HL-60 (cell line): ENCODE measurements at regions not wholly inside any gene's neighbourhood (a gene's known extent, or its start where the extent isn't known, plus 50 kb on each side); places are given as distances from the start of the nearest gene placed in this dataset.

Source experiments
- DNase-seq, 2 experiments: peaks; one replicate each; pipeline ENCODE4 v3.0.0-alpha.2; 2010 to 2020; ENCODE audit warnings: low read depth in 1 of 2, low spot score in 1 of 2
- H3K27ac ChIP-seq: fragments of 250-450 bp; sonication (Bioruptor Pico); replicated peaks from 2 replicates; pipeline ENCODE4 v1.5.1; 2020; ENCODE audit warnings: mild to moderate bottlenecking, moderate library complexity
- H3K27me3 ChIP-seq: fragments of 250-450 bp; sonication (Bioruptor Pico); 2 replicates; pipeline ENCODE4 v1.5.1; 2021; ENCODE audit warnings: mild to moderate bottlenecking, moderate library complexity; ENCODE audit not compliant: insufficient read depth, poor library complexity, severe bottlenecking
- H3K4me3 ChIP-seq: replicated peaks from 2 replicates; pipeline ENCODE4 v1.5.1; 2011; ENCODE audit warnings: mild to moderate bottlenecking, control low read depth, low read length; ENCODE audit not compliant: insufficient read depth
- GABPA ChIP-seq: IDR thresholded peaks from 2 replicates; pipeline ENCODE4 v1.6.1; 2012; ENCODE audit warnings: low read depth
- POLR2AphosphoS5 ChIP-seq: IDR thresholded peaks from 2 replicates; pipeline ENCODE4 v1.6.1; 2012; ENCODE audit warnings: low read depth
- SPI1 ChIP-seq: IDR thresholded peaks from 2 replicates; pipeline ENCODE4 v1.6.1; 2012; ENCODE audit warnings: low read depth, mild to moderate bottlenecking, borderline replicate concordance
- TF ChIP-seq, protein P1 (sequence below): IDR thresholded peaks from one replicate; pipeline ENCODE4 v1.5.1; 2011; ENCODE audit warnings: low read length, control low read depth, inconsistent platforms; ENCODE audit not compliant: insufficient read depth
- TF ChIP-seq, protein P2 (sequence below): IDR thresholded peaks from 2 replicates; pipeline ENCODE4 v1.6.1; 2012; ENCODE audit warnings: low read depth; ENCODE audit not compliant: insufficient replicate concordance

DNA sequence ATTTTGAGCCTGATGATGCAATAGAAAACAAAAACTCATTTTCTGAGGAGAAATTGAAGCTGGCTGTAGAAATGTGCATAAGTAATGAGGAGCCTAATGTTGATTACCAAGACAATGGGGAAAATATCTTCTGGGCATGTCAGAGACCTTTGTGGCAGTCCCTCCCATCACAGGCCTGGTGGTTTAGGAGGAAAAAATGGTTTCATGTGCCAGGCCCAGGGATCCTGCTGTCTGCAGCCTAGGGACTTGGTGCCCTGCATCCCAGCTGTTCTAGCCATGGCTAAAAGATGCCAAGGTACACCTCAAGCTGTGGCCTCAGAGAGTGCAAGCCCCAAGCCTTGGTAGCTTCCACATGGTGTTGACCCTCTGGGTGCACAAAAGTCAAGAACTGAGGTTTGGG, 128.7 kb upstream of the ARHGEF9 start:
- TF ChIP-seq GABPA: no peak
- no peak for TF ChIP-seq POLR2AphosphoS5
- TF ChIP-seq, protein P1, sequence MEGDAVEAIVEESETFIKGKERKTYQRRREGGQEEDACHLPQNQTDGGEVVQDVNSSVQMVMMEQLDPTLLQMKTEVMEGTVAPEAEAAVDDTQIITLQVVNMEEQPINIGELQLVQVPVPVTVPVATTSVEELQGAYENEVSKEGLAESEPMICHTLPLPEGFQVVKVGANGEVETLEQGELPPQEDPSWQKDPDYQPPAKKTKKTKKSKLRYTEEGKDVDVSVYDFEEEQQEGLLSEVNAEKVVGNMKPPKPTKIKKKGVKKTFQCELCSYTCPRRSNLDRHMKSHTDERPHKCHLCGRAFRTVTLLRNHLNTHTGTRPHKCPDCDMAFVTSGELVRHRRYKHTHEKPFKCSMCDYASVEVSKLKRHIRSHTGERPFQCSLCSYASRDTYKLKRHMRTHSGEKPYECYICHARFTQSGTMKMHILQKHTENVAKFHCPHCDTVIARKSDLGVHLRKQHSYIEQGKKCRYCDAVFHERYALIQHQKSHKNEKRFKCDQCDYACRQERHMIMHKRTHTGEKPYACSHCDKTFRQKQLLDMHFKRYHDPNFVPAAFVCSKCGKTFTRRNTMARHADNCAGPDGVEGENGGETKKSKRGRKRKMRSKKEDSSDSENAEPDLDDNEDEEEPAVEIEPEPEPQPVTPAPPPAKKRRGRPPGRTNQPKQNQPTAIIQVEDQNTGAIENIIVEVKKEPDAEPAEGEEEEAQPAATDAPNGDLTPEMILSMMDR: no peak
- TF ChIP-seq, protein P2, sequence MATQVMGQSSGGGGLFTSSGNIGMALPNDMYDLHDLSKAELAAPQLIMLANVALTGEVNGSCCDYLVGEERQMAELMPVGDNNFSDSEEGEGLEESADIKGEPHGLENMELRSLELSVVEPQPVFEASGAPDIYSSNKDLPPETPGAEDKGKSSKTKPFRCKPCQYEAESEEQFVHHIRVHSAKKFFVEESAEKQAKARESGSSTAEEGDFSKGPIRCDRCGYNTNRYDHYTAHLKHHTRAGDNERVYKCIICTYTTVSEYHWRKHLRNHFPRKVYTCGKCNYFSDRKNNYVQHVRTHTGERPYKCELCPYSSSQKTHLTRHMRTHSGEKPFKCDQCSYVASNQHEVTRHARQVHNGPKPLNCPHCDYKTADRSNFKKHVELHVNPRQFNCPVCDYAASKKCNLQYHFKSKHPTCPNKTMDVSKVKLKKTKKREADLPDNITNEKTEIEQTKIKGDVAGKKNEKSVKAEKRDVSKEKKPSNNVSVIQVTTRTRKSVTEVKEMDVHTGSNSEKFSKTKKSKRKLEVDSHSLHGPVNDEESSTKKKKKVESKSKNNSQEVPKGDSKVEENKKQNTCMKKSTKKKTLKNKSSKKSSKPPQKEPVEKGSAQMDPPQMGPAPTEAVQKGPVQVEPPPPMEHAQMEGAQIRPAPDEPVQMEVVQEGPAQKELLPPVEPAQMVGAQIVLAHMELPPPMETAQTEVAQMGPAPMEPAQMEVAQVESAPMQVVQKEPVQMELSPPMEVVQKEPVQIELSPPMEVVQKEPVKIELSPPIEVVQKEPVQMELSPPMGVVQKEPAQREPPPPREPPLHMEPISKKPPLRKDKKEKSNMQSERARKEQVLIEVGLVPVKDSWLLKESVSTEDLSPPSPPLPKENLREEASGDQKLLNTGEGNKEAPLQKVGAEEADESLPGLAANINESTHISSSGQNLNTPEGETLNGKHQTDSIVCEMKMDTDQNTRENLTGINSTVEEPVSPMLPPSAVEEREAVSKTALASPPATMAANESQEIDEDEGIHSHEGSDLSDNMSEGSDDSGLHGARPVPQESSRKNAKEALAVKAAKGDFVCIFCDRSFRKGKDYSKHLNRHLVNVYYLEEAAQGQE: no peak
- no peak for TF ChIP-seq SPI1
- no peak for DNase-seq
- Histone ChIP-seq H3K4me3 (no peak overlapping the region), H3K27me3 (no peaks in the 10 kb centered on the region), H3K27ac (no peak overlapping the region)

DNA sequence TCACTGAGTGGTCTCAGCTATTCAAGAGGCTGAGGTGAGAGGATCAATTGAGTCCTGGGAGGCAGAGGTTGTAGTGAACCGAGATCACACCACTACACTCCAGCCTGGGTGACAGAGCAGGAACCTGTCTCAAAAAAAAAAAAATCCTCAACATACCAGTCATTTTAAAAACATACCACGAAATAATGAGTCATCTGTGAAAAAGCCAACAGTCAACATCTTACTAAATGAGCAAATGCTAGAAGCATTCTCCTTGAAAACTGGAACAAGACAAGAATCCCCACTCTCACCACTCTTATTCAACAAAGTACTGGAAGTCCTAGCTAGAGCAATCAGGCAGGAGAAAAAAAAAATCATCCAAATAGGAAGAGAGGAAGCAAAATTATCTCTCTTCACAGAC, 104.0 kb upstream of the ARHGEF9 start:
- no peak for TF ChIP-seq SPI1
- no peak for TF ChIP-seq POLR2AphosphoS5
- no peak for TF ChIP-seq GABPA
- TF ChIP-seq, protein P2: no peak
- TF ChIP-seq, protein P1: no peak
- H3K27ac ChIP-seq: no peak overlapping the region
- no peak for DNase-seq
- H3K4me3 ChIP-seq: no peak overlapping the region
- no peaks in the 10 kb centered on the region for H3K27me3 ChIP-seq

DNA sequence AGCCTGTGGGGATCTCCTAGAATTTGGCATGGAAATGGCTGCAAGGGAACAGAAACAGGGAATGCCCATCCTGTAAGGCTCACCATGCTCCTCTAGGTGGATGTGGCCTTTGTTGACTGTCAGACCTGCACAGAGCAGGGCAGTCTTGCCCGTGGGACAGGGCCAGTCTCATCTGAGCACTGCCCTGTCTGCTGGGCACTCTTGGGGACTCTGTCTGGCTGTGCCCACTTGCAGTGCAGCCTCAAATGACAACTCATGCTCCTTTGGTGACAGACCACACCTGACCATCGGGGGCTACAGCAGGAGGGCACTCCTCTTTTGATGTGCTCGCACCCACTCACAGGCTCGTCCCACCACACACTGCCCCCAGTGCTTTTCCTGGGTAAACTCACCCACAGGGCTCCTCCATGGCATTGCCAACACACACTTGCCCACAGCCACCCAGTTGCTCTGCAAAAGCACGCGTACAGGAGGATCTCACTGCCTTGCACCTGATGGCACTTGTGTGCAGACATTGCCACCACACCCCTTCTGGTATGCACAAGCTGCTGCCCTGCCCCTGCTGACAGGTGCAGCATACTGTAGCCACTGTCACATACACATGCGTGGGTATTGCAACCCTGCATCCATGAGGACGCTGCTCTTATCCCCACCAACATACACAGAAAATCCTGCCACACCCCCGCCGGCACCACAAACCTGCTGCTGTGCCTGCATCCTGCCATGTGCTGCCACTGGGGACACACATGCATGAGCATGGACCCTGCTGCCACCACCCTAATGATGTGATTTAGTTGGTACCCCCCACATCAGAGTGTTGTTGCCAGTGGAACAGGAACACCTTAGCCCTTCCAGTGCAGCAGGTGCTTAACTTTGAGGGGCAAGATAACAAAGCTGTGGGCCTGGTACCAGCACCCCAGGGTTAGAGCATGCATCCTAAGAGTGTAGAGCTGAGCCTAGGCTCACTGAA, 100.1 kb upstream of the ARHGEF9 start:
- DNase-seq: no peak
- H3K27ac ChIP-seq: no peak overlapping the region
- TF ChIP-seq, protein P1: no peak
- TF ChIP-seq POLR2AphosphoS5: no peak
- TF ChIP-seq, protein P2: no peak
- TF ChIP-seq GABPA: no peak
- TF ChIP-seq SPI1: no peak
- no peaks in the 10 kb centered on the region for H3K27me3 ChIP-seq
- no peak overlapping the region for H3K4me3 ChIP-seq
